HG02642 (cell line): ENCODE measurements at regions not wholly inside any gene's neighbourhood (a gene's known extent, or its start where the extent isn't known, plus 50 kb on each side); places are given as distances from the start of the nearest gene placed in this dataset.
"Not testable (repeated sequence)": the region's sequence is repeated elsewhere in the genome, so short reads cannot be mapped to it uniquely, and the experiment has no call there.

Source experiments
- ATAC-seq: cut with Tn5 transposase; IDR thresholded peaks from one replicate; pipeline ENCODE4 v1.9.1; 2021; ENCODE audit warnings: mild to moderate bottlenecking; ENCODE audit not compliant: unreplicated experiment, poor library complexity

DNA sequence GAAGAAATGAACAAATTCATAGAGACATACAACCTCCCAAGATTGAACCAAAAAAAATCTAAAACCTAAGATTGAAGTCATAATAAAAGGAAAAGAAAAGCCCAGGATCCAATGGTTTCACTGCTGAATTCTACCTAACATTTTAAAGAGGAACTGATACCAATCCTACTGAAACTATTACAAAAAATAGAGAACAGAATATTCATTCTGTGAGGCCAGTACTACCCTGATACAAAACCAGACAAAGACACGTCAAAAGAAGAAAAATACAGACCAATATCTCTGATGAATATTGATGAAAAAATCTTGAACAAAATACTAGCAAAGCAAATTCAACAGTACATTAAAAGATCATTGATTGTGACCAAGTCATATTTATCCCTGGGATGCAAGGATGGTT is 128.5 kb upstream of the STEAP1 start:
- ATAC-seq = no peak

GRCh38 chr7:90033850-90034249 is 120.4 kb upstream of the STEAP1 start:
- no peak for ATAC-seq

GRCh38 chr7:90053094-90053493 is 101.2 kb upstream of the STEAP1 start:
- ATAC-seq = no peak

GRCh38 chr7:90061077-90061476 is 93.2 kb upstream of the STEAP1 start:
- ATAC-seq = no peak

DNA sequence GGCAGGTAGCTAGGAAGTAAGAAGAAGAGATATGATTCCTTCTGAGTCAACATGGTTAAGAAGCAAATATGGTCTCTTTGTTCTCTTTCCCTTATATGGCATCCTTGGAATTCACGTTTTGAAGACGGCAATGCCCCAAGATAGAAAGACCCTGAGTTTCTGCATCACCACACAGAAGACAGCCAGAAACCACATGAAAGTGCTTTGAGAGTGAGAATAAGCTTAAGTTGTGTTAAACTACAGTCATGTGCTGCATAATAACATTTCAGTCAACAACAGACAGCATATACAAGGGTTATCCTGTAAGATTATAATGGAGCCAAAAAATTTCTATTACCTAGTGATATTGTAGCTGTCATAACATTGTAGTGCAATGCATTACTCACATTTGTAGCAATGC is 89.9 kb upstream of the STEAP1 start:
- no peak for ATAC-seq

- no peak for ATAC-seq
Observed at GRCh38 chr7:90067171-90067570, 87.1 kb upstream of the STEAP1 start.

GRCh38 chr7:90070238-90070637 is 84.0 kb upstream of the STEAP1 start:
- ATAC-seq = not testable (repeated sequence)

DNA sequence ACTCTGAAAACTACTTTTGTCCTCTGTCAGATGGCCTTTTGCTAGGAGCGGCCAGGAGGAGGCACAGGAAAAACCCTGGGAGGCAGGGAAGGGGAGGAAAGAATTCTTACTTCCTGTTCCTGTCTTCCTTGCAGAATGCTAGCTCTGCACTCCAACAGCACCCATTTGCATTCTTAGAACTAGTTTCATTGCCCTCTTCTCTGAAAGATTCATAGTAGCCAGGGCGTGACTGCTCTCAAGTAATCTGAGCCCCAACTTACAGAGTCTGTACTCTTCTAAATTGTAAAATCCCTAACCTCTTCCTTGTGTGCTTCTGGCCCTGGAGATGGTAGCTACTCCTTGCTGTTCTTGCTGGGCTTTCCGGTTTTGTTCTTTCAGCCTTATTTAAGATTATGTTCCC is 75.3 kb upstream of the STEAP1 start:
- no peak for ATAC-seq

GRCh38 chr7:90081621-90082020 is 72.6 kb upstream of the STEAP1 start:
- ATAC-seq = no peak

- no peak for ATAC-seq
Observed at GRCh38 chr7:90092506-90092905, 61.8 kb upstream of the STEAP1 start.

GRCh38 chr7:90094030-90094429 is 60.2 kb upstream of the STEAP1 start:
- ATAC-seq = no peak
